H1 (cell line): ENCODE measurements at regions not wholly inside any gene's neighbourhood (a gene's known extent, or its start where the extent isn't known, plus 50 kb on each side); places are given as distances from the start of the nearest gene placed in this dataset.
"Not testable (repeated sequence)": the region's sequence is repeated elsewhere in the genome, so short reads cannot be mapped to it uniquely, and the experiment has no call there.

Experiments used
- CTCF ChIA-PET: fragments of 300-600 bp; sonication (Branson Sonifier 250); formaldehyde crosslinking; loops from one replicate; lab custom pipeline; 2021; ENCODE audit not compliant: partially characterized antibody; lab: Charles Lee
- POLR2A ChIA-PET: fragments of 300-600 bp; sonication (Branson Sonifier 250); formaldehyde crosslinking; loops from one replicate; lab custom pipeline; 2021; ENCODE audit warnings: inconsistent platforms; ENCODE audit not compliant: partially characterized antibody; lab: Charles Lee
- DNase-seq, 2 experiments: peaks; one replicate each; pipeline versions ENCODE4 v3.0.0 to v3.0.0-alpha.2; 2010 to 2022; ENCODE audit warnings: low spot score in 2 of 2, low read depth in 1 of 2, mixed read lengths in 1 of 2
- FAIRE-seq: peaks from 2 replicates; lab custom pipeline; 2011; peaks lifted over from hg19 to GRCh38; lab: Jason Lieb, UNC
- H2AFZ ChIP-seq: 2 replicates; pipeline ENCODE4 v1.8.1; 2012; ENCODE audit warnings: low read length, inconsistent platforms
- H2AK5ac ChIP-seq: 2 replicates; pipeline ENCODE4 v1.6.1; 2013; ENCODE audit warnings: low read depth, low read length
- H2BK120ac ChIP-seq: replicated peaks from 2 replicates; pipeline ENCODE3; 2013; ENCODE audit warnings: low read depth, low read length, inconsistent platforms
- H2BK12ac ChIP-seq: 2 replicates; pipeline ENCODE4 v1.6.1; 2013; ENCODE audit warnings: low read depth, low read length
- H2BK15ac ChIP-seq: 2 replicates; pipeline ENCODE4 v1.6.1; 2013; ENCODE audit warnings: low read length
- H2BK20ac ChIP-seq: 2 replicates; pipeline ENCODE4 v1.6.1; 2013; ENCODE audit warnings: low read length
- H2BK5ac ChIP-seq: 2 replicates; pipeline ENCODE4 v1.6.1; 2013; ENCODE audit warnings: low read depth, low read length
- H3K14ac ChIP-seq: 2 replicates; pipeline ENCODE4 v1.6.1; 2013; ENCODE audit warnings: inconsistent platforms; ENCODE audit not compliant: insufficient read length
- H3K18ac ChIP-seq: 2 replicates; pipeline ENCODE4 v1.6.1; 2013; ENCODE audit warnings: low read length; ENCODE audit errors: extremely low read depth
- H3K23ac ChIP-seq: 2 replicates; pipeline ENCODE4 v1.6.1; 2013; ENCODE audit warnings: inconsistent platforms; ENCODE audit not compliant: insufficient read length
- H3K23me2 ChIP-seq: 2 replicates; pipeline ENCODE4 v1.6.1; 2013; ENCODE audit warnings: low read depth, low read length
- H3K27ac ChIP-seq: 2 replicates; pipeline ENCODE4 v1.6.1; 2011; ENCODE audit warnings: low read depth, low read length, inconsistent platforms
- H3K27me3 ChIP-seq, 4 experiments: replicated peaks in 1 of 4; 1 replicate in 1 of 4; 2 replicates in 3 of 4; pipeline versions ENCODE4 v1.6.1 to v1.8.1; 2011 to 2013; ENCODE audit warnings: low read length in 3 of 4, mild to moderate bottlenecking in 3 of 4, inconsistent platforms in 2 of 4, mixed read lengths in 2 of 4, moderate library complexity in 1 of 4; ENCODE audit not compliant: control insufficient read depth in 3 of 4, insufficient read depth in 3 of 4; ENCODE audit errors: extremely low read depth in 1 of 4
- H3K36me3 ChIP-seq, 4 experiments: 2 replicates each; pipeline versions ENCODE4 v1.6.1 to v1.8.1; 2011 to 2013; ENCODE audit warnings: mild to moderate bottlenecking in 4 of 4, low read length in 3 of 4, moderate library complexity in 2 of 4, control low read depth in 1 of 4, inconsistent platforms in 1 of 4; ENCODE audit not compliant: insufficient read depth in 4 of 4, control insufficient read depth in 2 of 4
- H3K4ac ChIP-seq: replicated peaks from 2 replicates; pipeline ENCODE3; 2013; ENCODE audit warnings: low read length, low read depth, mixed read lengths, inconsistent platforms; ENCODE audit not compliant: insufficient read length
- H3K4me1 ChIP-seq, 4 experiments: replicated peaks in 1 of 4; 1 replicate in 1 of 4; 2 replicates in 3 of 4; pipeline versions ENCODE4 v1.6.1 to v1.8.1; 2011 to 2013; ENCODE audit warnings: low read length in 3 of 4, inconsistent platforms in 2 of 4, mixed read lengths in 1 of 4; ENCODE audit not compliant: insufficient read depth in 4 of 4, control insufficient read depth in 3 of 4
- H3K4me2 ChIP-seq, 2 experiments: 2 replicates each; pipeline versions ENCODE4 v1.6.1 to v1.8.1; 2011 to 2013; ENCODE audit warnings: low read depth in 2 of 2, low read length in 2 of 2, control low read depth in 1 of 2, inconsistent platforms in 1 of 2, mild to moderate bottlenecking in 1 of 2; ENCODE audit not compliant: insufficient read depth in 1 of 2
- H3K4me3 ChIP-seq, 4 experiments: fragments of 200-600, 300-600 bp in 1 of 4; sonication (generic), shearing (Covaris generic), sonication (Bioruptor Twin) in 1 of 4; 2 replicates each; pipeline versions ENCODE4 v1.5.1 to v1.8.1; 2011 to 2016; ENCODE audit warnings: low read length in 4 of 4, low read depth in 3 of 4, control low read depth in 2 of 4, inconsistent platforms in 2 of 4, mild to moderate bottlenecking in 2 of 4, mixed read lengths in 1 of 4, moderate library complexity in 1 of 4; ENCODE audit not compliant: insufficient read depth in 2 of 4; ENCODE audit errors: extremely low read depth in 1 of 4
- H3K56ac ChIP-seq: replicated peaks from 2 replicates; pipeline ENCODE3; 2013; ENCODE audit warnings: low read depth, mild to moderate bottlenecking, mixed read lengths, low read length, inconsistent platforms; ENCODE audit not compliant: insufficient read length
- H3K79me1 ChIP-seq: 2 replicates; pipeline ENCODE4 v1.6.1; 2013; ENCODE audit warnings: low read depth, low read length, control low read depth
- H3K79me2 ChIP-seq, 2 experiments: 2 replicates each; pipeline versions ENCODE4 v1.6.1 to v1.8.1; 2012 to 2013; ENCODE audit warnings: low read length in 2 of 2, mild to moderate bottlenecking in 2 of 2, inconsistent platforms in 1 of 2; ENCODE audit not compliant: insufficient read depth in 2 of 2, control insufficient read depth in 1 of 2
- H3K9ac ChIP-seq, 4 experiments: replicated peaks in 1 of 4; 1 replicate in 1 of 4; 2 replicates in 3 of 4; pipeline versions ENCODE4 v1.6.1 to v1.8.1; 2011 to 2013; ENCODE audit warnings: low read depth in 3 of 4, low read length in 3 of 4, control low read depth in 2 of 4, mild to moderate bottlenecking in 2 of 4, moderate library complexity in 2 of 4, inconsistent platforms in 1 of 4; ENCODE audit errors: extremely low read depth in 1 of 4
- H3K9me3 ChIP-seq, 2 experiments: 2 replicates each; pipeline versions ENCODE4 v1.6.1 to v1.8.1; 2012 to 2013; ENCODE audit warnings: mild to moderate bottlenecking in 2 of 2, moderate library complexity in 2 of 2, control low read depth in 1 of 2, inconsistent platforms in 1 of 2, low read depth in 1 of 2, low read length in 1 of 2, mixed read lengths in 1 of 2; ENCODE audit not compliant: insufficient read depth in 2 of 2
- H4K20me1 ChIP-seq, 2 experiments: replicated peaks in 1 of 2; 2 replicates each; pipeline versions ENCODE3 to v1.8.1; 2011 to 2013; ENCODE audit warnings: inconsistent platforms in 2 of 2, low read length in 2 of 2, mild to moderate bottlenecking in 1 of 2; ENCODE audit not compliant: insufficient read depth in 2 of 2, control insufficient read depth in 1 of 2
- H4K5ac ChIP-seq: 2 replicates; pipeline ENCODE4 v1.6.1; 2013; ENCODE audit warnings: low read length, low read depth, mixed read lengths, inconsistent platforms; ENCODE audit not compliant: insufficient read length
- H4K8ac ChIP-seq: 2 replicates; pipeline ENCODE4 v1.8.0; 2013; ENCODE audit warnings: mild to moderate bottlenecking, moderate library complexity, low read length, inconsistent platforms; ENCODE audit not compliant: insufficient read depth; ENCODE audit errors: extremely low read depth
- H4K91ac ChIP-seq: replicated peaks from 2 replicates; pipeline ENCODE3; 2013; ENCODE audit warnings: low read length, mixed read lengths, inconsistent platforms; ENCODE audit not compliant: insufficient read length
- WGBS, 2 experiments: shearing (Covaris generic) in 1 of 2; methylation state at CpG; one replicate each; pipeline versions ENCODE4 v1.1.6 to v1.1.7; 2013 to 2015; ENCODE audit warnings: low lambda C conversion rate in 2 of 2, mixed read lengths in 2 of 2, inconsistent platforms in 1 of 2, low coverage in 1 of 2, missing lambda C conversion rate in 1 of 2; ENCODE audit not compliant: insufficient replicate concordance in 2 of 2, insufficient coverage in 1 of 2, insufficient read length in 1 of 2; ENCODE audit errors: extremely low coverage in 1 of 2, missing lambda C conversion rate in 1 of 2; 5-methylcytosine and 5-hydroxymethylcytosine counted together

GRCh38 chr9:39532597-39532996, 177.1 kb downstream of the SPATA31A1 start:
- H2BK20ac ChIP-seq, H3K56ac ChIP-seq, H3K18ac ChIP-seq, H3K9ac ChIP-seq, DNase-seq, CTCF ChIA-PET, H3K79me1 ChIP-seq, H4K20me1 ChIP-seq, H3K4ac ChIP-seq, H2BK12ac ChIP-seq, H3K4me1 ChIP-seq, H2BK5ac ChIP-seq, H2BK15ac ChIP-seq, H3K27me3 ChIP-seq, H3K4me3 ChIP-seq, H2AFZ ChIP-seq, H4K5ac ChIP-seq, H3K23ac ChIP-seq, H3K4me2 ChIP-seq, H3K27ac ChIP-seq, POLR2A ChIA-PET, H3K23me2 ChIP-seq, H4K91ac ChIP-seq, H3K9me3 ChIP-seq, H4K8ac ChIP-seq, H3K36me3 ChIP-seq, H3K79me2 ChIP-seq, H2AK5ac ChIP-seq, H3K14ac ChIP-seq, H2BK120ac ChIP-seq, FAIRE-seq: not testable (repeated sequence)
- 94% methylated on average over 1 of the region's 6 CpGs; no CpG with 5 or more reads in 1 of the 2 experiments for WGBS, 2 experiments

- H4K91ac ChIP-seq, H3K14ac ChIP-seq, H3K4me1 ChIP-seq, H3K23me2 ChIP-seq, H3K36me3 ChIP-seq, H4K5ac ChIP-seq, H3K27ac ChIP-seq, H3K4me2 ChIP-seq, POLR2A ChIA-PET, H3K27me3 ChIP-seq, H3K79me2 ChIP-seq, H3K9me3 ChIP-seq, H3K18ac ChIP-seq, CTCF ChIA-PET, H3K4me3 ChIP-seq, H2BK15ac ChIP-seq, H2BK5ac ChIP-seq, H3K23ac ChIP-seq, H2BK120ac ChIP-seq, H4K20me1 ChIP-seq, H3K4ac ChIP-seq, FAIRE-seq, H2AFZ ChIP-seq, H3K56ac ChIP-seq, H2BK12ac ChIP-seq, H3K79me1 ChIP-seq, H2AK5ac ChIP-seq, H3K9ac ChIP-seq, DNase-seq, H2BK20ac ChIP-seq, H4K8ac ChIP-seq: not testable (repeated sequence)
- WGBS, 2 experiments = 79% methylated on average over 4 of the region's 38 CpGs; no CpG with 5 or more reads in 1 of the 2 experiments
These were observed 177.7 kb downstream of the SPATA31A1 start for GRCh38 chr9:39533001-39533762.
